CD4-positive, alpha-beta T cell treated with Interleukin-10 for 1 hour (primary cell): ENCODE measurements at regions not wholly inside any gene's neighbourhood (a gene's known extent, or its start where the extent isn't known, plus 50 kb on each side); places are given as distances from the start of the nearest gene placed in this dataset.
"Not testable (repeated sequence)": the region's sequence is repeated elsewhere in the genome, so short reads cannot be mapped to it uniquely, and the experiment has no call there.

Experiments
- DNase-seq: peaks from one replicate; pipeline ENCODE4 v3.0.0-alpha.2; 2020

DNA sequence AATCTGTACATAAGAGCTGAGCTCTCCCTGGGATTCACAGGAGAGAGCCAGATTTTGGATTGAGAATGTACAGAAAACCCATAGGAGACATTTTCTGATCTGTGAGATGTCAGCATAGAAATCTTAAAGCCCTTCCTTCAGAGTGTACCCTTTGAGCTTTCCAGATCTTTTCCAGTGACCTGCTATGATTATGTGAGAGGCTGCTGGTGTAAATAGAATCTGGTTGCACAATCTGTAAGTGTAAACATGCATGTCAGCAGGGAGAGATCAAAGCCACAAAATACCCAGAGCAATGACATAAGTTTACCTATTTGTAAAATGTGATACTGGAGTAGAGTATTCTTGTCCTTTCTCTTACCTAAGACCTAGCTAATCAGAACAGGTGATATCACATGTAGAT lies 471.9 kb downstream of the FOXD4L5 start:
- DNase-seq: not testable (repeated sequence)

DNA sequence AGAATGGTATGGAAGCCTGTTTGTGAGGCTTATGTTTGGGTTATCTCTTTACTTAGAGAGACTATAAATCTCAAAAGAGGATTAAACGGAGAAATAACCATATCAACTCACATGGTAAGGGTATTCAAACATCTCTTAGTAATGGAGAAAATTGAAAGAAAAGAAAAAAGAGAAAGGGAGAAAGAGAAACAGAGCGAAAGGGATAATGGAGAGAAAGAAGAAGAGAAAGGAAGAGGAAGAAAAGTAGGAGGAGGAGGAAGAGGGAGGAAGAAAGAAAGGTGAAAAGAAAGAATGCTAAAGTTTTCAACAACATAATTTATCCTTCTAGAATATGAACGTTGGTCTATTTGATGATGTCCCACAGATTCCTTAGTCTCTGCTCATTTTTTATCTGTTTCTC lies 506.3 kb downstream of the FOXD4L5 start:
- not testable (repeated sequence) for DNase-seq

DNA sequence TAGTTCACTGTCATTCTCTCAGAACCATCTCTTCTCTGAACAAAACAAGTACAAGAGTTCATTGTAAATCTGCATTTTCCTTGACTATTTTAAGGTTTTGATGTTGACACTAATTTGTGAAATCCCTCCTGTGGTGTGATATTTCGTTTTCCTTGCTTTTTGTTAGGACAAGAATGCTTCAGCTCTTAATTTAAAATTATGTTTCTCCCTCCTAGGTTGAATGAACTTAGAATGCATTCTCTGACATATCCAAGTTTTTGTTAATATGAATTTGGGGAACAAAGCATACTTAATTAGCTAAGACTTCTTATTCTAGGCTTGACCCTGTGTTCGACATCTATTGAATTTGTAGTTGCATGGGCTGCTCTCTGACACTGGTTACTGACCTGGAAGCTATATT lies 508.7 kb downstream of the FOXD4L5 start:
- DNase-seq: not testable (repeated sequence)

DNA sequence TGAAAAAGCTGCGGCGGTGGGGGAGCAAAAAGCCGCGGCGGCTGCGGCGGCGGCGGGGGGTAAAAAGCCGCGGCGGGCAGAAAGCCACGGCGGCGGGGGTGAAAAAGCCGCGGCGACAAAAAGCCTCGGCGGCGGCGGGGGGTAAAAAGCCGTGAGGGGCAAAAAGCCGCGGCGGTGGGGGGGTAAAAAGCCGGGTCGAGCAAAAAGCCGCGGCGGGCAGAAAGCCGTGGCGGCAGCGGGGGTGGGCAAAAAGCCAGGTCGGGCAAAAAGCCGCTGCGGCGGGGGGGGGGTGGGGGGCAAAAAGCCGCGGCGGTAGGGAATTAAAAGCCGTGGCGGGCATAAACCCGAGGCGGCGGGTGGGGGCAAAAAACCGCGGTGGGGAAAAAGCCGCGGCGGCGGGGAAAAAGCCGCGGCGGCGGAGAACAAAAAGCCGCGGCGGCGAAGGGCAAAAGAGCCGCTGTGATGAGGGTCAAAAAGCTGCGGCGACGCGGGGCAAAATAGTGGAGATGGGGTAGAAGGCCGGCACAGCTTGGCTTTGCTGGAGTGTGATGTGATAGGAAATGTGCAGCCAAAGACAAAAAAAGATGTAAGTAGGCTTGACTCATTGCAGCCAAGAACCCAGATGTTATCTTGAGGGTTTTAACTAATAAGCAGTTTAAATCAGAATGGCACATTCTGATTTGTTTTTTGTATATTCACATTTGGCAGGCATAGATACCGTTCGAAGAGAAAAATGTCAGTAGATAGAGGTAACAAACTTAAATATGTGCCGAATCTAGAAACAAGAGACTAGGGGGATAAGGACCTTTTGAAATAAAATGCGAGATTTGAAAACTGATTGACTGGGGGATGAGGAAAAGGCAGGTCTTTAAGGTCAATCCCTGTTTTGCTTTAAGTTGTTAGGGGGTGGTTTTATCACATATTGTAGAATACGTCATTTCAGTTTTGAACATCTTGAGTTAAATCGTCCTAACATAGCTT lies 509.9 kb downstream of the FOXD4L5 start:
- not testable (repeated sequence) for DNase-seq

DNA sequence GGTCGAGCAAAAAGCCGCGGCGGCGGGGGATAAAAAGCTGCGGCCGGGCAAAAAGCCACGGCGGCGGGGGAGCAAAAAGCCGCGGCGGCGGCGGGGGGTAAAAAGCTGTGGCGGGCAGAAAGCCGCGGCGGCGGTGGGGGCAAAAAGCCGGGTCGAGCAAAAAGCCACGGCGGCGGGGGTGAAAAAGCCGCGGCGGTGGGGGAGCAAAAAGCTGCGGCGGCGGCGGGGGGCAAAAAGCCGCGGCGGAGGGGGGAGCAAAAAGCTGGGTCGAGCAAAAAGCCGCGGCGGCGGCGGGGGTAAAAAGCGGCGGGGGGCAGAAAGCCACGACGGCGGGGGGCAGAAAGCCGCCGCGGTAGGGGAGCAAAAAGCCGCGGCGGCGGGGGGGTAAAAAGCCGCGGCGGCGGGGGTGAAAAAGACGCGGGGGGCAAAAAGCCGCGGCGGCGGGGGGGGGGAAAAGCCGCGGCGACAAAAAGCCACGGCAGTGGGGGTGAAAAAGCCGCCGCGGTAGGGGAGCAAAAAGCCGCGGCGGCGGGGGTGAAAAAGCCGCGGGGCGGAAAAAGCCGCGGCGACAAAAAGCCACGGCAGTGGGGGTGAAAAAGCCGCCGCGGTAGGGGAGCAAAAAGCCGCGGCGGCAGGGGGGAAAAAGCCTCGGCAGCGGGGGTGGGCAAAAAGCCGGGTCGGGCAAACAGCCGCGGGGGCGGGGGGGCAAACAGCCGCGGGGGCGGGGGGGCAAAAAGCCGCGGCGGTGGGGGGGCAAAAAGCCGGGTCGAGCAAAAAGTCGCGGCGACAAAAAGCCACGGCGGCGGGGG lies 510.8 kb downstream of the FOXD4L5 start:
- DNase-seq: peak; percentile 26

DNA sequence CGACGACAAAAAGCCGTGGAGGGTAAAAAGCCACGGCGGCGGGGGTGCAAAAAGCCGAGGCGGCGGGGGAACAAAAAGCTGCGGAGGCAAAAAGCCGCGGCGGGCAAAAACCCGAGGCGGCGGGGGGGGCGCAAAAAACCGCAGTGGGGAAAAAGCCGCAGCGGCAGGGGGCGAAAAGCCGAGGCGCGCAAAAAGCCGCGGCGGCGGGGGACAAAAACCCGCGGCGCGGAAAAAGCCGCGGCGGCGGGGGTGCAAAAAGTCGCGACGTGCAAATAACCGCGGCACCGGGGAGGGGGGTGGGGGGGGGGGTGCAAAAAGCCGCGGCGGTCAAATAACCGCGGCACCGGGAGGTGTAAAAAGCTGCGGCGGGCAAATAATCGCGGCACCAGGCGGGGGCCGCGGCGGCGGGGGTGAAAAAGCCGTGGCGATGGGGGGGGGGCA lies 511.5 kb downstream of the FOXD4L5 start:
- DNase-seq: peak; percentile 36

DNA sequence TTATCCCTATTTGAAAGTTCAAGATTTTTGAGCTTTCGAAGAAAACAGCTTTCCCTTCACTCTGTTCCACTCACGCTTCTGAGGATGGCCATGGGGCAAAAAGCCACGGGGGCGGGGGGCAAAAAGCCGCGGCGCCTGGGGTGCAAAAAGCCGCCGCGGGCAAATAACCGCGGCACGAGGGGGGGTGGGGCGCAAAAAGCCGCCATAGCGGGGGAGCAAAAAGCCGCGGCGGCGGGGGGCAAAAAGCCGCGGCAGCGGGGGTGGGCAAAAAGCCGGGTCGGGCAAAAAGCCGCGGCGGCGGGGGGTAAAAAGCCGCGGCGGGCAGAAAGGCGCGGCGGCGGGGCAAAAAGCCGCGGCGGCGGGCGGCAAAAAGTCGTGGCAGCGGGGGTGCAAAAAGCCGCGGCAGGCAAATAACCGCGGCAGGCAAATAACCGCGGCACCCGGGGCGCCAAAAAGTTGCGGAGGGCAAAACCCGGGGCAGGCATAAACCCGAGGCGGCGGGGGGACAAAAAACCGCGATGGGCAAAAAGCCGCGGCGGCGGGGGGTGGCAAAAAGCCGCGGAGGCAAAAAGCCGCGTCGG lies 512.2 kb downstream of the FOXD4L5 start:
- DNase-seq: not testable (repeated sequence)

DNA sequence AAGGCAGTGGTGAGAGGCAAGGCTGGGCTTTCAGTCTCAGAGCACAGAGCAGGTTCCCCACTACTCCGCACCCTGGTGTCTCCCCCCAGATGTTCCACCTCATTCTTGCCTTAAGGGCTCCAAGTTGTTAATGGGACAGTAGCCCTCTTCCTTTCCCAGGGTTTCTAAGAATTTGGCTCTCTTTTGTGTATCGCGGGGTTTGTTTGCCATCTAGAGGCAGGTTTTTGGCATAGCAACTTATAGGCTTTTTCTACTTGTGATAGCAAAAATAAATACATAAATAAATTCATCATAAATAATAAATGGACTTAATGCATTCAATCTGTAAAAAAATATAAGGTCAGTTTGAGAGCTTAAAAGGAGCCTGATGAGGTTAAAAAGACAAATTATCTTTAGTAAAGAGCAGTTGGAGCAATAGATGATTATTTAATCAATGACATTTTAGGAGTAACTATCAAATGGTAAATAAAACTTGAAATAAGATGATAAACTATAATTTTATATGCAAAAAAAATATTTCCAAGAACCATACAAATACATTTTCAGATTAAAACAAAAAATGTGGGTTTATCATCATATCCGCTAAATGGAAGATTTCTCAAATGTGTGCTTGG lies 512.8 kb downstream of the FOXD4L5 start:
- peak; percentile 46 for DNase-seq
